Panc1 (cell line): ENCODE measurements at regions not wholly inside any gene's neighbourhood (a gene's known extent, or its start where the extent isn't known, plus 50 kb on each side); places are given as distances from the start of the nearest gene placed in this dataset.

ENCODE experiments used
- ATAC-seq: fragments of 200-7000 bp; cut with Tn5 transposase; 2 replicates; pipeline ENCODE4 v1.9.1; 2020; ENCODE audit warnings: mild to moderate bottlenecking, moderate library complexity
- BruUV-seq: library from RNA; stranded (reverse); fragments of 400-500 nt; replicated peaks from 2 replicates; lab custom pipeline; 2021; lab: Mats Ljungman, UMichigan
- CTCF ChIA-PET: fragments of 300-600 bp; sonication (Branson Sonifier 250); formaldehyde crosslinking; loops from one replicate; lab custom pipeline; 2022; ENCODE audit warnings: antibody characterized with exemption; lab: Charles Lee
- POLR2A ChIA-PET: fragments of 300-600 bp; sonication (Branson Sonifier 250); formaldehyde crosslinking; loops from one replicate; lab custom pipeline; 2022; ENCODE audit warnings: antibody characterized with exemption; lab: Charles Lee
- DNase-seq: peaks from one replicate; pipeline ENCODE4 v3.0.0-alpha.2; 2010; ENCODE audit warnings: low read depth, low spot score
- H3K27ac ChIP-seq: 2 replicates; pipeline ENCODE4 v1.5.1; 2011; ENCODE audit warnings: mild to moderate bottlenecking, low read length, inconsistent platforms
- H3K27me3 ChIP-seq: fragments of 200-500 bp; sonication (Bioruptor generic); 2 replicates; pipeline ENCODE4 v1.6.0; 2014; ENCODE audit warnings: low read length, inconsistent platforms; ENCODE audit not compliant: control insufficient read depth, insufficient read depth
- H3K36me3 ChIP-seq: fragments of 200-500 bp; sonication (Bioruptor generic); 2 replicates; pipeline ENCODE4 v1.5.1; 2014; ENCODE audit warnings: inconsistent platforms, mild to moderate bottlenecking, low read length, moderate library complexity; ENCODE audit not compliant: control insufficient read depth, insufficient read depth
- H3K4me1 ChIP-seq: 2 replicates; pipeline ENCODE4 v1.5.1; 2011; ENCODE audit warnings: inconsistent platforms, mild to moderate bottlenecking, low read length, moderate library complexity; ENCODE audit not compliant: control insufficient read depth, insufficient read depth
- H3K4me3 ChIP-seq, 2 experiments: 2 replicates each; pipeline ENCODE4 v1.5.1; 2011 to 2012; ENCODE audit warnings: low read depth in 2 of 2, low read length in 2 of 2, mild to moderate bottlenecking in 2 of 2, inconsistent platforms in 1 of 2, moderate library complexity in 1 of 2
- H3K9me3 ChIP-seq: fragments of 200-500 bp; sonication (Bioruptor generic); 2 replicates; pipeline ENCODE4 v1.5.1; 2014; ENCODE audit warnings: low read depth, mild to moderate bottlenecking, inconsistent platforms, low read length, moderate library complexity; ENCODE audit not compliant: control insufficient read depth, insufficient read depth
- POLR2AphosphoS5 ChIP-seq: IDR thresholded peaks from 2 replicates; pipeline ENCODE4 v1.6.1; 2012; ENCODE audit warnings: mild to moderate bottlenecking, low read depth, low read length, moderate library complexity
- SIN3A ChIP-seq: IDR thresholded peaks from 2 replicates; pipeline ENCODE4 v1.6.1; 2012; ENCODE audit warnings: low read depth, mild to moderate bottlenecking, low read length, moderate library complexity, borderline replicate concordance; ENCODE audit not compliant: insufficient read depth
- TCF7L2 ChIP-seq: IDR thresholded peaks from 2 replicates; pipeline ENCODE4 v1.6.1; 2011; ENCODE audit warnings: mild to moderate bottlenecking, low read depth, low read length, inconsistent platforms
- in situ Hi-C: cut with HindIII; loops from 2 replicates; pipeline ENCODE4 v1.10.0; 2016; ENCODE audit warnings: low sequenced_read_pairs, low pct_unique_long_range_greater_than_20kb
- intact Hi-C: fragments of 100-400 bp; cut with micrococcal nuclease; formaldehyde crosslinking; loops from one replicate; pipeline ENCODE4 v1.10.0; 2022; ENCODE audit not compliant: unreplicated experiment
- TF ChIP-seq, protein P1 (sequence below), 2 experiments: IDR thresholded peaks; 2 replicates each; pipeline ENCODE4 v1.6.1; 2011 to 2012; ENCODE audit warnings: low read depth in 2 of 2, control low read depth in 1 of 2, low read length in 1 of 2, mild to moderate bottlenecking in 1 of 2, moderate library complexity in 1 of 2; ENCODE audit not compliant: insufficient read depth in 1 of 2
- TF ChIP-seq, protein P2 (sequence below): fragments of 450-650 bp; IDR thresholded peaks from 2 replicates; pipeline ENCODE4 v1.5.1; 2017; ENCODE audit warnings: mild to moderate bottlenecking

DNA sequence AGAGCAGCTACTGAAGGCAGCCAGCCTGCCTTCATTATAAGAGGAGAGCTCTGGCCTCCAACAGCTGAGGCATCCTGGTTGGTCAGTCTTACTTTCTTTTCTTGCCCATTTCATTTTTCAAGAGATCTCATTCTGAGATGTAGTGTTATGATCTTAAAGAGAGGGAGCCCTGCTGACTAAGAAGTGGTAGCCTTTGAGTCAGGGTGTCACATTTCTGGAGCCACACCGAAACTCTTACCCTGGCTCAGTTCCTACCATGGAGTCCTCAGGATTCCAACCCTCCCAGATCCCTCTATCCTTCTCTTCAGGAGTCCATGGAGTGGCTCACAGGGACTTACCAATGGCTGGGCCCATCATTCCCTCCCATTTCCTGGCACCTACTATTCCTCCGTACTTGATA, 386.1 kb upstream of the LARGE1 start:
- Histone ChIP-seq H3K27ac (no peak overlapping the region), H3K9me3 (no peaks in the 10 kb centered on the region), H3K36me3 (no peaks in the 10 kb centered on the region), H3K4me1 (no peaks in the 10 kb centered on the region), H3K4me3 (no peak overlapping the region), H3K27me3 (no peaks in the 10 kb centered on the region)
- in situ Hi-C loops, result no loop called here
- no peak for DNase-seq
- no peak for ATAC-seq
- intact Hi-C loops, result no loop called here
- ChIA-PET POLR2A (no interaction called here), CTCF (no interaction called here)
- TF ChIP-seq, protein P1, sequence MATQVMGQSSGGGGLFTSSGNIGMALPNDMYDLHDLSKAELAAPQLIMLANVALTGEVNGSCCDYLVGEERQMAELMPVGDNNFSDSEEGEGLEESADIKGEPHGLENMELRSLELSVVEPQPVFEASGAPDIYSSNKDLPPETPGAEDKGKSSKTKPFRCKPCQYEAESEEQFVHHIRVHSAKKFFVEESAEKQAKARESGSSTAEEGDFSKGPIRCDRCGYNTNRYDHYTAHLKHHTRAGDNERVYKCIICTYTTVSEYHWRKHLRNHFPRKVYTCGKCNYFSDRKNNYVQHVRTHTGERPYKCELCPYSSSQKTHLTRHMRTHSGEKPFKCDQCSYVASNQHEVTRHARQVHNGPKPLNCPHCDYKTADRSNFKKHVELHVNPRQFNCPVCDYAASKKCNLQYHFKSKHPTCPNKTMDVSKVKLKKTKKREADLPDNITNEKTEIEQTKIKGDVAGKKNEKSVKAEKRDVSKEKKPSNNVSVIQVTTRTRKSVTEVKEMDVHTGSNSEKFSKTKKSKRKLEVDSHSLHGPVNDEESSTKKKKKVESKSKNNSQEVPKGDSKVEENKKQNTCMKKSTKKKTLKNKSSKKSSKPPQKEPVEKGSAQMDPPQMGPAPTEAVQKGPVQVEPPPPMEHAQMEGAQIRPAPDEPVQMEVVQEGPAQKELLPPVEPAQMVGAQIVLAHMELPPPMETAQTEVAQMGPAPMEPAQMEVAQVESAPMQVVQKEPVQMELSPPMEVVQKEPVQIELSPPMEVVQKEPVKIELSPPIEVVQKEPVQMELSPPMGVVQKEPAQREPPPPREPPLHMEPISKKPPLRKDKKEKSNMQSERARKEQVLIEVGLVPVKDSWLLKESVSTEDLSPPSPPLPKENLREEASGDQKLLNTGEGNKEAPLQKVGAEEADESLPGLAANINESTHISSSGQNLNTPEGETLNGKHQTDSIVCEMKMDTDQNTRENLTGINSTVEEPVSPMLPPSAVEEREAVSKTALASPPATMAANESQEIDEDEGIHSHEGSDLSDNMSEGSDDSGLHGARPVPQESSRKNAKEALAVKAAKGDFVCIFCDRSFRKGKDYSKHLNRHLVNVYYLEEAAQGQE (IDR thresholded peaks at IDR 0.05; ENCODE audit: insufficient read depth in 1 of 2, low read depth in 2 of 2, low read length in 1 of 2), result no peak
- no peak for TF ChIP-seq TCF7L2
- TF ChIP-seq POLR2AphosphoS5, result no peak
- TF ChIP-seq SIN3A, result no peak
- TF ChIP-seq, protein P2, sequence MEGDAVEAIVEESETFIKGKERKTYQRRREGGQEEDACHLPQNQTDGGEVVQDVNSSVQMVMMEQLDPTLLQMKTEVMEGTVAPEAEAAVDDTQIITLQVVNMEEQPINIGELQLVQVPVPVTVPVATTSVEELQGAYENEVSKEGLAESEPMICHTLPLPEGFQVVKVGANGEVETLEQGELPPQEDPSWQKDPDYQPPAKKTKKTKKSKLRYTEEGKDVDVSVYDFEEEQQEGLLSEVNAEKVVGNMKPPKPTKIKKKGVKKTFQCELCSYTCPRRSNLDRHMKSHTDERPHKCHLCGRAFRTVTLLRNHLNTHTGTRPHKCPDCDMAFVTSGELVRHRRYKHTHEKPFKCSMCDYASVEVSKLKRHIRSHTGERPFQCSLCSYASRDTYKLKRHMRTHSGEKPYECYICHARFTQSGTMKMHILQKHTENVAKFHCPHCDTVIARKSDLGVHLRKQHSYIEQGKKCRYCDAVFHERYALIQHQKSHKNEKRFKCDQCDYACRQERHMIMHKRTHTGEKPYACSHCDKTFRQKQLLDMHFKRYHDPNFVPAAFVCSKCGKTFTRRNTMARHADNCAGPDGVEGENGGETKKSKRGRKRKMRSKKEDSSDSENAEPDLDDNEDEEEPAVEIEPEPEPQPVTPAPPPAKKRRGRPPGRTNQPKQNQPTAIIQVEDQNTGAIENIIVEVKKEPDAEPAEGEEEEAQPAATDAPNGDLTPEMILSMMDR, result no peak
- BruUV-seq, result no TSS peak

DNA sequence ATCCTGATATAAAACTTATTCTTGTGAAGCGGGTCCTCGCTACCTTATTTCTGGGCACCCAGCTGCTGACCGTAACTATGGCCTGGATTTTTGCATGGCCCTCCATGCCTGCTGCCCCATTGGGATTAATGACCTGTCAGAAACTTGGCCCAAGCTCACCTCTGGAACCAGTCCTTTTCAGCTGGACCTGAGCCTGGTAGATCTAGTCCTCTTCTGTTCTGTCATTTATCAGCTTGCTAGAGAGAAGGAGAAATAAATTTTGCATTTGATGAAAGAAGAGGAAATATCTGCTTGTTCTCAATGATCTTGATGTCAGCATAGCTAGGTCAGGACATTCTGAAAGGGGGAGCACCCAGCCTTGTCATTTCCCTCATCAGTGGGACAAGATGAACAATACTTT, 387.8 kb upstream of the LARGE1 start:
- Histone ChIP-seq H3K27ac (no peak overlapping the region), H3K27me3 (no peaks in the 10 kb centered on the region), H3K4me1 (no peaks in the 10 kb centered on the region), H3K9me3 (no peaks in the 10 kb centered on the region), H3K36me3 (no peaks in the 10 kb centered on the region), H3K4me3 (no peak overlapping the region)
- TF ChIP-seq SIN3A (no peak), TCF7L2 (no peak), POLR2AphosphoS5 (no peak)
- TF ChIP-seq, protein P1 (IDR thresholded peaks at IDR 0.05; ENCODE audit: insufficient read depth in 1 of 2, low read depth in 2 of 2, low read length in 1 of 2), result no peak
- TF ChIP-seq, protein P2, result no peak
- DNase-seq (no peak), ATAC-seq (no peak)
- ChIA-PET CTCF (no interaction called here), POLR2A (no interaction called here)
- in situ Hi-C loops, result no loop called here
- intact Hi-C loops, result no loop called here
- no TSS peak for BruUV-seq
